IPS-18a (cell line): ENCODE measurements at regions not wholly inside any gene's neighbourhood (a gene's known extent, or its start where the extent isn't known, plus 50 kb on each side); places are given as distances from the start of the nearest gene placed in this dataset.

Experiments used
- H3K27ac ChIP-seq: one replicate; pipeline ENCODE4 v1.5.1; 2013; ENCODE audit warnings: low read length
- H3K27me3 ChIP-seq: one replicate; pipeline ENCODE4 v1.6.1; 2013; ENCODE audit warnings: mild to moderate bottlenecking, low read length; ENCODE audit not compliant: control insufficient read depth, insufficient read depth
- H3K36me3 ChIP-seq: one replicate; pipeline ENCODE4 v1.6.1; 2013; ENCODE audit warnings: low read depth, low read length; ENCODE audit not compliant: control insufficient read depth
- H3K4me1 ChIP-seq: one replicate; pipeline ENCODE4 v1.6.1; 2013; ENCODE audit warnings: low read depth, low read length; ENCODE audit not compliant: control insufficient read depth
- H3K4me3 ChIP-seq: one replicate; pipeline ENCODE4 v1.5.1; 2013; ENCODE audit warnings: low read length
- H3K9ac ChIP-seq: one replicate; pipeline ENCODE4 v1.6.1; 2013; ENCODE audit warnings: mild to moderate bottlenecking, low read length, moderate library complexity
- H3K9me3 ChIP-seq: one replicate; pipeline ENCODE4 v1.6.1; 2013; ENCODE audit warnings: low read depth, low read length; ENCODE audit not compliant: control insufficient read depth

GRCh38 chr2:12051831-12052230 is 305.4 kb downstream of the LPIN1 start:
- Histone ChIP-seq H3K27ac (no peak overlapping the region), H3K27me3 (no peaks in the 10 kb centered on the region), H3K36me3 (no peaks in the 10 kb centered on the region), H3K4me3 (no peak overlapping the region), H3K9me3 (no peaks in the 10 kb centered on the region), H3K4me1 (no peaks in the 10 kb centered on the region), H3K9ac (no peak overlapping the region)

GRCh38 chr2:12052796-12053195 is 306.4 kb downstream of the LPIN1 start:
- Histone ChIP-seq H3K27ac (no peak overlapping the region), H3K9ac (no peak overlapping the region), H3K4me1 (no peaks in the 10 kb centered on the region), H3K4me3 (no peak overlapping the region), H3K36me3 (no peaks in the 10 kb centered on the region), H3K9me3 (no peaks in the 10 kb centered on the region), H3K27me3 (no peaks in the 10 kb centered on the region)

- H3K27ac ChIP-seq = no peak overlapping the region
- no peaks in the 10 kb centered on the region for H3K27me3 ChIP-seq
- no peaks in the 10 kb centered on the region for H3K4me1 ChIP-seq
- H3K36me3 ChIP-seq = no peaks in the 10 kb centered on the region
- H3K4me3 ChIP-seq = no peak overlapping the region
- H3K9me3 ChIP-seq = no peaks in the 10 kb centered on the region
- H3K9ac ChIP-seq = no peak overlapping the region
Measured at GRCh38 chr2:12054956-12055618, 308.7 kb downstream of the LPIN1 start.

GRCh38 chr2:12057436-12058166 is 311.2 kb downstream of the LPIN1 start:
- Histone ChIP-seq H3K27ac (no peak overlapping the region), H3K9ac (no peak overlapping the region), H3K4me3 (no peak overlapping the region), H3K36me3 (no peaks in the 10 kb centered on the region), H3K27me3 (no peaks in the 10 kb centered on the region), H3K9me3 (no peaks in the 10 kb centered on the region), H3K4me1 (no peaks in the 10 kb centered on the region)

GRCh38 chr2:12059616-12060441 is 313.4 kb downstream of the LPIN1 start:
- no peaks in the 10 kb centered on the region for H3K4me1 ChIP-seq
- H3K4me3 ChIP-seq = no peak overlapping the region
- H3K36me3 ChIP-seq = no peaks in the 10 kb centered on the region
- H3K27me3 ChIP-seq = no peaks in the 10 kb centered on the region
- H3K27ac ChIP-seq = no peak overlapping the region
- no peaks in the 10 kb centered on the region for H3K9me3 ChIP-seq
- no peak overlapping the region for H3K9ac ChIP-seq

GRCh38 chr2:12060886-12061285 is 314.5 kb downstream of the LPIN1 start:
- Histone ChIP-seq H3K27me3 (no peaks in the 10 kb centered on the region), H3K27ac (no peak overlapping the region), H3K36me3 (no peaks in the 10 kb centered on the region), H3K9ac (no peak overlapping the region), H3K9me3 (no peaks in the 10 kb centered on the region), H3K4me1 (no peaks in the 10 kb centered on the region), H3K4me3 (no peak overlapping the region)

- no peak overlapping the region for H3K4me3 ChIP-seq
- no peaks in the 10 kb centered on the region for H3K36me3 ChIP-seq
- no peaks in the 10 kb centered on the region for H3K9me3 ChIP-seq
- H3K27me3 ChIP-seq = no peaks in the 10 kb centered on the region
- no peak overlapping the region for H3K27ac ChIP-seq
- no peak overlapping the region for H3K9ac ChIP-seq
- H3K4me1 ChIP-seq = no peaks in the 10 kb centered on the region
Measured at GRCh38 chr2:12061286-12062052, 315.0 kb downstream of the LPIN1 start.

GRCh38 chr2:12062053-12062395 is 315.6 kb downstream of the LPIN1 start:
- H3K4me3 ChIP-seq = no peak overlapping the region
- no peaks in the 10 kb centered on the region for H3K27me3 ChIP-seq
- no peaks in the 10 kb centered on the region for H3K36me3 ChIP-seq
- H3K9ac ChIP-seq = no peak overlapping the region
- H3K9me3 ChIP-seq = no peaks in the 10 kb centered on the region
- no peaks in the 10 kb centered on the region for H3K4me1 ChIP-seq
- no peak overlapping the region for H3K27ac ChIP-seq

GRCh38 chr2:12063210-12063609 is 316.8 kb downstream of the LPIN1 start:
- Histone ChIP-seq H3K9ac (no peak overlapping the region), H3K27ac (no peak overlapping the region), H3K4me3 (no peak overlapping the region), H3K36me3 (no peaks in the 10 kb centered on the region), H3K4me1 (no peaks in the 10 kb centered on the region), H3K9me3 (no peaks in the 10 kb centered on the region), H3K27me3 (no peaks in the 10 kb centered on the region)

- H3K9me3 ChIP-seq = no peaks in the 10 kb centered on the region
- H3K27me3 ChIP-seq = no peaks in the 10 kb centered on the region
- H3K9ac ChIP-seq = no peak overlapping the region
- H3K4me3 ChIP-seq = no peak overlapping the region
- H3K4me1 ChIP-seq = no peaks in the 10 kb centered on the region
- no peaks in the 10 kb centered on the region for H3K36me3 ChIP-seq
- H3K27ac ChIP-seq = no peak overlapping the region
Measured at GRCh38 chr2:12064153-12064552, 317.7 kb downstream of the LPIN1 start.

GRCh38 chr2:12066116-12066515 is 319.7 kb downstream of the LPIN1 start:
- Histone ChIP-seq H3K36me3 (no peaks in the 10 kb centered on the region), H3K4me1 (no peaks in the 10 kb centered on the region), H3K4me3 (no peak overlapping the region), H3K27ac (no peak overlapping the region), H3K27me3 (no peaks in the 10 kb centered on the region), H3K9ac (no peak overlapping the region), H3K9me3 (no peaks in the 10 kb centered on the region)
